Endothelial cell of umbilical vein (primary cell): ENCODE measurements at regions not wholly inside any gene's neighbourhood (a gene's known extent, or its start where the extent isn't known, plus 50 kb on each side); places are given as distances from the start of the nearest gene placed in this dataset.
"Not testable (repeated sequence)": the region's sequence is repeated elsewhere in the genome, so short reads cannot be mapped to it uniquely, and the experiment has no call there.

ENCODE experiments used
- EZH2 ChIP-seq: IDR thresholded peaks from 2 replicates; pipeline ENCODE4 v1.6.1; 2012; ENCODE audit warnings: borderline replicate concordance, low read depth, mild to moderate bottlenecking, moderate library complexity, low read length, inconsistent platforms; ENCODE audit not compliant: severe bottlenecking
- JUN ChIP-seq: IDR thresholded peaks from 2 replicates; pipeline ENCODE4 v1.6.1; 2011; ENCODE audit warnings: borderline replicate concordance, low read depth; ENCODE audit not compliant: insufficient read length, insufficient read depth
- MAX ChIP-seq: IDR thresholded peaks from 2 replicates; pipeline ENCODE4 v1.6.1; 2011; ENCODE audit not compliant: insufficient read depth, insufficient read length
- MYC ChIP-seq: IDR thresholded peaks from one replicate; pipeline ENCODE4 v1.6.1; 2011; ENCODE audit warnings: mild to moderate bottlenecking, low read depth, low read length
- POLR2A ChIP-seq: IDR thresholded peaks from 2 replicates; pipeline ENCODE4 v1.6.1; 2012; ENCODE audit warnings: low read depth, mild to moderate bottlenecking, control low read depth, low read length
- POLR2AphosphoS5 ChIP-seq: IDR thresholded peaks from 2 replicates; pipeline ENCODE4 v1.6.1; 2012; ENCODE audit warnings: low read depth, mild to moderate bottlenecking, control low read depth, low read length, moderate library complexity; ENCODE audit not compliant: insufficient read depth
- TF ChIP-seq, protein P1 (sequence below), 2 donors: IDR thresholded peaks; 1 replicate in 1 of 2; 2 replicates in 1 of 2; pipeline ENCODE4 v1.5.1; 2011; ENCODE audit warnings: low read length in 2 of 2, mild to moderate bottlenecking in 2 of 2, moderate library complexity in 2 of 2, control low read depth in 1 of 2, inconsistent platforms in 1 of 2, low read depth in 1 of 2; ENCODE audit not compliant: insufficient read depth in 1 of 2; ENCODE audit errors: extremely low read depth in 1 of 2

DNA sequence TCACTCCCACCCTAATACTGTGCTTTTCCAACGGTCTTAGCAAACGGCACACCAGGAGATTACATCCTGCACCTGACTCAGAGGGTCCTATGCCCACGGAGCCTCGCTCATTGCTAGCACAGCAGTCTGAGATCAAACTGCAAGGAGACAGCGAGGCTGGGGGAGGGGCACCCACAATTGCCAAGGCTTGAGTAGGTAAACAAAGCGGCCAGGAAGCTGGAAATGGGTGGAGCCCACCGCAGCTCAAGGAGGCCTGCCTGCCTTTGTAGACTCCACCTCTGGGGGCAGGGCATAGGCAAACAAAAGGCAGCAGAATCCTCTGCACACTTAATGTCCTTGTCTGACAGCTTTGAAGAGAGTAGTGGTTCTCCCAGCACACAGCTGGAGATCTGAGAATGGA lies 450.2 kb downstream of the DIRAS2 start:
- not testable (repeated sequence) for TF ChIP-seq EZH2, POLR2AphosphoS5, POLR2A, JUN, MYC, MAX
- TF ChIP-seq, protein P1, sequence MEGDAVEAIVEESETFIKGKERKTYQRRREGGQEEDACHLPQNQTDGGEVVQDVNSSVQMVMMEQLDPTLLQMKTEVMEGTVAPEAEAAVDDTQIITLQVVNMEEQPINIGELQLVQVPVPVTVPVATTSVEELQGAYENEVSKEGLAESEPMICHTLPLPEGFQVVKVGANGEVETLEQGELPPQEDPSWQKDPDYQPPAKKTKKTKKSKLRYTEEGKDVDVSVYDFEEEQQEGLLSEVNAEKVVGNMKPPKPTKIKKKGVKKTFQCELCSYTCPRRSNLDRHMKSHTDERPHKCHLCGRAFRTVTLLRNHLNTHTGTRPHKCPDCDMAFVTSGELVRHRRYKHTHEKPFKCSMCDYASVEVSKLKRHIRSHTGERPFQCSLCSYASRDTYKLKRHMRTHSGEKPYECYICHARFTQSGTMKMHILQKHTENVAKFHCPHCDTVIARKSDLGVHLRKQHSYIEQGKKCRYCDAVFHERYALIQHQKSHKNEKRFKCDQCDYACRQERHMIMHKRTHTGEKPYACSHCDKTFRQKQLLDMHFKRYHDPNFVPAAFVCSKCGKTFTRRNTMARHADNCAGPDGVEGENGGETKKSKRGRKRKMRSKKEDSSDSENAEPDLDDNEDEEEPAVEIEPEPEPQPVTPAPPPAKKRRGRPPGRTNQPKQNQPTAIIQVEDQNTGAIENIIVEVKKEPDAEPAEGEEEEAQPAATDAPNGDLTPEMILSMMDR (IDR thresholded peaks at IDR 0.05; ENCODE audit: extremely low read depth in 1 of 2, insufficient read depth in 1 of 2, low read depth in 1 of 2, low read length in 2 of 2) = not testable (repeated sequence)
